ENCODE measurements at regions not wholly inside any gene's neighbourhood (a gene's known extent, or its start where the extent isn't known, plus 50 kb on each side); places are given as distances from the start of the nearest gene placed in this dataset.

GRCh38 chr14:53793790-53794505, 162.7 kb downstream of the BMP4 start:
- DNase-seq, result no peak

- no peak for DNase-seq
Measured at GRCh38 chr14:53792909-53793308, 163.7 kb downstream of the BMP4 start.

- no peak for DNase-seq
Measured at GRCh38 chr14:53790731-53791500, 165.7 kb downstream of the BMP4 start.

- no peak for DNase-seq
Measured at GRCh38 chr14:53788566-53788965, 168.1 kb downstream of the BMP4 start.

- no peak for DNase-seq
Measured at GRCh38 chr14:53786045-53786444, 170.6 kb downstream of the BMP4 start.

GRCh38 chr14:53784688-53785087, 171.9 kb downstream of the BMP4 start:
- DNase-seq, result no peak

GRCh38 chr14:53783256-53783655, 173.4 kb downstream of the BMP4 start:
- DNase-seq, result no peak

GRCh38 chr14:53780051-53780555, 176.5 kb downstream of the BMP4 start:
- no peak for DNase-seq

- no peak for DNase-seq
Measured at GRCh38 chr14:53779301-53779700, 177.3 kb downstream of the BMP4 start.

GRCh38 chr14:53778263-53778662, 178.4 kb downstream of the BMP4 start:
- no peak for DNase-seq

- no peak for DNase-seq
Measured at GRCh38 chr14:53772936-53773335, 183.7 kb downstream of the BMP4 start.

- no peak for DNase-seq
Measured at GRCh38 chr14:53767566-53767965, 189.1 kb downstream of the BMP4 start.

- DNase-seq, result no peak
Measured at GRCh38 chr14:53766601-53767000, 190.0 kb downstream of the BMP4 start.

GRCh38 chr14:53766106-53766505, 190.5 kb downstream of the BMP4 start:
- no peak for DNase-seq

GRCh38 chr14:53764846-53765245, 191.8 kb downstream of the BMP4 start:
- no peak for DNase-seq

GRCh38 chr14:53758141-53758540, 198.5 kb downstream of the BMP4 start:
- DNase-seq, result no peak

GRCh38 chr14:53757732-53758131, 198.9 kb downstream of the BMP4 start:
- no peak for DNase-seq

GRCh38 chr14:53751650-53752049, 205.0 kb downstream of the BMP4 start:
- no peak for DNase-seq

GRCh38 chr14:53748691-53749090, 207.9 kb downstream of the BMP4 start:
- no peak for DNase-seq

- no peak for DNase-seq
Measured at GRCh38 chr14:53744857-53745256, 211.8 kb downstream of the BMP4 start.

- no peak for DNase-seq
Measured at GRCh38 chr14:53743371-53743770, 213.3 kb downstream of the BMP4 start.

- no peak for DNase-seq
Measured at GRCh38 chr14:53742233-53742620, 214.4 kb downstream of the BMP4 start.

- no peak for DNase-seq
Measured at GRCh38 chr14:53741479-53742232, 215.0 kb downstream of the BMP4 start.

- DNase-seq, result no peak
Measured at GRCh38 chr14:53740570-53740969, 216.1 kb downstream of the BMP4 start.

Data from activated CD8-positive, alpha-beta memory T cell treated with anti-CD3 and anti-CD28 coated beads, Interleukin-2, amount 50 U/mL, for 4 hours (primary cell).